Stimulated activated CD4-positive, alpha-beta T cell treated with anti-CD3 and anti-CD28 coated beads, TNF-alpha, amount 100 ng/mL, for 48 hours (primary cell): ENCODE measurements at regions not wholly inside any gene's neighbourhood (a gene's known extent, or its start where the extent isn't known, plus 50 kb on each side); places are given as distances from the start of the nearest gene placed in this dataset.

Experiments used
- DNase-seq, 3 donors: peaks; one replicate each; pipeline ENCODE4 v3.0.0-alpha.2; 2020; ENCODE audit warnings: low read depth in 3 of 3

GRCh38 chr7:156180451-156181229, 368.4 kb upstream of the SHH start:
- DNase-seq, result no peak

GRCh38 chr7:156179872-156180390, 367.7 kb upstream of the SHH start:
- DNase-seq, result no peak

DNA sequence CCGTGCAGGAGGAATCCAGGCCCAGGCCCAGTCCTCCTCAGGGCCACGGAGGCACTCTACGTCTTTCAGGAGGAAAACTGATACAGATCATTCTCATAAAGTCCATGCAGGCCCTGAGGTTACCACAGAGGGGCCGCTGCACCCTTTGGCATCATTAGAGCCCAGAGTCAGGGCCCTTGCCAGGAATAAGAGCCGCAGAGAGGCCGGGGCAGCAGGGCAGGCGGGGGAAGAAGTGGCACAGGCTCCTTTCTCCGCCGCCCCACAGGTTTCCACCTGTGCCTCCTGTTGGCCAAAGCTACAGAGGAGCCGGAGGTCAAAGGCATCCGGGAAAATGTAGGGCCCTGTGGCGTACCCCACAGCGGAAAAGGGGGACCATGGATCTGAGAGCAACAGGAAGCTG, 366.6 kb upstream of the SHH start:
- DNase-seq, result no peak

DNA sequence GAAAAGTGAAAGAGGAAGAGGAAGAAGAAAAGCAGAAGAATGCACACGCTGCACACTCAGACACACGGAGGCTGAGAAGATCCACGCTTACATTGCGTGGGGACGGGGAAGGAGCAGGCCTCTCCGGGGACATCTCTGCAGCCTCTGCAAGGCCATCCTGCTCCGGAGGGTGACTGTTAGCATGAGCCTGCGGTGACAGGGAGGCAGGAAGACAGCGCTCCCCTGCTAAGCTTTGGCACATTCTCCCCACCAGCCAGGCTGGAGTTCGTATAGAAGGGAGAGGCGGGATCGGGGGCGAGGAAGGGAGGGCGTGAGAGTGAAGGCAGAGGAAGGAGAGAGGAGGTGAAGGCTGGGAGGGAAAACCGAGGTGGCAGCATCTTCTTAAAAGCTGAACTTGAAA, 366.0 kb upstream of the SHH start:
- DNase-seq, result no peak

GRCh38 chr7:156177422-156178055, 365.3 kb upstream of the SHH start:
- no peak for DNase-seq

- DNase-seq, result no peak
Observed at GRCh38 chr7:156176039-156176438, 363.8 kb upstream of the SHH start.

DNA sequence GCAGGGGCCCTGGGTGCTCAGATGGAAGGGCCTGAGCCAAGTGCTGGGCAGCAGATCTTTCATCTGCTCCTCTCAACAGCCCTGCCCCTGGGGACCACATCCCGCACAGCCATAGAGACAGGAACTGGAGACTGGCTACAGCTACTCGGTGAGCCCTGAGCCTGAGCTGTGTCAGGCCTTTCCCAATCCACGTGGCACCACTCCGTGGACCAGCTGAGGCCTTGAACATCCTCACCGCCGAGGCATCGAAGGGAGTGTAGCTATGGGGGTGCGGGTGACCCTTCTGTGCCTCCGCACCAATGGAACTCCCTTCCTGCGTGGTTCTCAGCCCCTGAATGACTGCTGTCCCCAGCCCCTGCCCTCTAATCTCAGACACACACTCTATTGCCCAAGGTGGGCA, 362.7 kb upstream of the SHH start:
- no peak for DNase-seq

- DNase-seq, result no peak
Observed at GRCh38 chr7:156174428-156174827, 362.2 kb upstream of the SHH start.

- no peak for DNase-seq
Observed at GRCh38 chr7:156173748-156174353, 361.6 kb upstream of the SHH start.

DNA sequence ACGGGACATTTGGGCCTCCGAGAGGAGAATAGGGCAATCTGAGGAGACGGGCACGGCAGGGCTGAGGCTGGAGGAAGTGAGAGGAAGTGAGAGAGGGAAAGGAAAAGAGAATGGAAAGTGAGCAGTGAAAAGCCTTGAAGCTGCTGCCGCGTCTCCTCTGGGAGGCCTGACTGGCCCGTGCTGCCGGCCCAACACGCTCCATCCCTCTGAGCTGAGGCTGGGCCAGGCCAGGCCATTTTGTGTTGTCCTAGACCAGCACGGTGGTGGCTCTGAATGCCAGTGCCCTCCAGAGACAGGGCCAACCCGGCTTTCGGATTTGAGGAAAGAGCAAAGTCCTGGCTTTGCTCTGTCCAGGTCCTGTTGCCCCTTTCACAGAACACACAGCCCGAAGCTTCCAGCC, 361.1 kb upstream of the SHH start:
- no peak for DNase-seq

- DNase-seq, result no peak
Observed at GRCh38 chr7:156172638-156173037, 360.4 kb upstream of the SHH start.

- DNase-seq, result no peak
Observed at GRCh38 chr7:156169474-156170370, 357.5 kb upstream of the SHH start.

- no peak for DNase-seq
Observed at GRCh38 chr7:156168434-156168833, 356.2 kb upstream of the SHH start.

DNA sequence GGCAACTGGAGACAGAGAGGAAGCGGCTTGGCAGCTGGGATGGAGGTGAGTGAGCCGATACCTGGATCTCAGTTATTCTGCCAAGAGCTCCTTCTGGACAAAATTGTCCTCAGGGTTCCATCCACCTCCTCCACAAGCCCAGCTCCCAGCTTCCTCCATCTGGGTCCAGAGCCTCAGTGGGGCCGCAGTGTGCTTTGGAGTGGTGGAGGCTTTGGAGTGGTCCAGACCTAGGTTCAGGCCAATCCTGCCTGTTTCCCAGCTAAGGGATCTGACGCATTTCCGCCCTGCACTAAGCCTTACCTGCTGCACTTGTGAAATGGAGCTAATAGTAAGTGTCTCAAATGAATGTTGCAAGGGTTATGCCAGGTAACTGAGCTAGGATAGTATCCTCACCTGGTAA, 355.7 kb upstream of the SHH start:
- DNase-seq, result no peak

GRCh38 chr7:156167417-156167807, 355.1 kb upstream of the SHH start:
- DNase-seq, result no peak

- no peak for DNase-seq
Observed at GRCh38 chr7:156166692-156167416, 354.6 kb upstream of the SHH start.

- DNase-seq, result no peak
Observed at GRCh38 chr7:156163747-156164146, 351.5 kb upstream of the SHH start.

DNA sequence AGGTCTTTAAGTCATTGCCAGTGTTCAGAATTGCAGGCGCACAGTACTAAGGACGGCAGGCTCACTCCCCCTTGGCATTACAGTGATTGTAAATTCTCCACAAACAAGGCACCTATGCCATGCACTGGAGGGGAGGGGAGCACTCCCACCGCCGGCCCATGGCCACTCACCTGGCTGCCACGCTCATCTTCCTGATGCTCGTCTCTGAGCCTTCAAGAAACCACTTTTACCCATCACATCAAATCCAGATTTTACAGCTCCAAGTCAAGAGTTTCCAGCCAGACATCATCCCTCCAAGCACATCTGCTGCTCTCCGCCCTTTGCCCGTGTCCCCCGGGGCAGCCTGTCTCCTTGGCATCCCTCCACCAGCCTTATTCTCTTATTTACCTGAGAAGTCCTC, 350.2 kb upstream of the SHH start:
- DNase-seq, result no peak

GRCh38 chr7:156160811-156161210, 348.5 kb upstream of the SHH start:
- DNase-seq, result no peak

DNA sequence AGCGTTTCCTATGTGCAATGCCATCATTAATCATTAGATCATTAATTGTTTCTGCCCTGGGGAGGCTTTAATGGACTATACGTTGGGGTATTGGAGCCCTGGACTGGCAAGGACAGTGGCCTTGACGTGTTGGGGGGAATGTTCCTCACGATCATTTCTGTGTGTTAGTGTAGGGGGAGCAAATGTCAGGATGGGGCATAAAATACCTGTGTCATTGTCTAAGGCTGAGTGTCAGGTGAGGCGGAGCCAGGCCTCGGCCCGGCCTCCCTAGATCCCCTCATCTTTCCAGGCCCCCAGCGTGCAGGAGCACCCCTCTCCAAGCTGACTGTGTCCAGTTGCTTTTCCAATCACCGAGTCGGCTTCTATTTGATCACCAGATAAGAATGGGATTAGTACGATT, 346.4 kb upstream of the SHH start:
- no peak for DNase-seq

GRCh38 chr7:156158213-156158612, 345.9 kb upstream of the SHH start:
- no peak for DNase-seq
